ENCODE measurements at regions not wholly inside any gene's neighbourhood (a gene's known extent, or its start where the extent isn't known, plus 50 kb on each side); places are given as distances from the start of the nearest gene placed in this dataset.
"Not testable (repeated sequence)": the region's sequence is repeated elsewhere in the genome, so short reads cannot be mapped to it uniquely, and the experiment has no call there.

DNA sequence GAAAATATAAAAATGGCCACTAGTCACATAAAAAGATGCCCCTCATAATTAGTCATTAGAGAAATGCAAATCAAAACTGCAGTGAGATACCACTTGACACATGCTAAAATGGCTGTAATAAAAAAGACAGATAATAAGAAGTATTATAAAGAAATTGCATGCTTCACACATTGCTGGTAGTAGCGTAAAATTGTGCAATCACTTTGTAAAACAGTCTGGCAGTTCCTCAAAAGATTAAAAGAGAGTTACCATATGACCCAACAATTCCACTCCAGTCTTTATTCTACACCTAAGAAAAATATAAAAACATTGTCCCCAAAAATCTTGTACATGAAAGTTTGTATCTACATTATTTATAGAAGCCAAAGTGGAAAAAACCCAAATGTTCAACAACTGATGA, 170.6 kb upstream of the FIGN start:
- in situ Hi-C loops (cut with HindIII; ENCODE audit: low sequenced_read_pairs): no loop called here

DNA sequence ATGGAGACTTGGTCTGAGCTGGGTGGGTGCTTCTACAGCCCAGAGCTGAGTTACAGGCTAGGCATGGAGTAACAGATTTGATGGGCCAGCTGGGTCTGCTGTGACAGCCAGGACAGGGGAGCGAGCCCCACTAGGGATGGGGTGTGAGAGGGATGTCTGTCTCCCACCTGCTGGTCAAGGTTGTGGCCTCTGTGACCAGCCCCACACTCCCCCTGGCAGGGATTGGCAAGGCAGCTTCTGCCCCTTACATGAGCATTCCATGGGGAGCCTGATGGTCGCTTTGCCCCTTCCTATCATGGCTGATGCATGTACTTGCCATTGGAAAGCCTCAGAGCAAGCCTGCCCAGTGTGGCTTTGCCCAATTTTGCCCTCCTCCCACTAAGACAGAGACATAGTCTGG, 162.0 kb upstream of the FIGN start:
- TF ChIP-seq, protein P1, sequence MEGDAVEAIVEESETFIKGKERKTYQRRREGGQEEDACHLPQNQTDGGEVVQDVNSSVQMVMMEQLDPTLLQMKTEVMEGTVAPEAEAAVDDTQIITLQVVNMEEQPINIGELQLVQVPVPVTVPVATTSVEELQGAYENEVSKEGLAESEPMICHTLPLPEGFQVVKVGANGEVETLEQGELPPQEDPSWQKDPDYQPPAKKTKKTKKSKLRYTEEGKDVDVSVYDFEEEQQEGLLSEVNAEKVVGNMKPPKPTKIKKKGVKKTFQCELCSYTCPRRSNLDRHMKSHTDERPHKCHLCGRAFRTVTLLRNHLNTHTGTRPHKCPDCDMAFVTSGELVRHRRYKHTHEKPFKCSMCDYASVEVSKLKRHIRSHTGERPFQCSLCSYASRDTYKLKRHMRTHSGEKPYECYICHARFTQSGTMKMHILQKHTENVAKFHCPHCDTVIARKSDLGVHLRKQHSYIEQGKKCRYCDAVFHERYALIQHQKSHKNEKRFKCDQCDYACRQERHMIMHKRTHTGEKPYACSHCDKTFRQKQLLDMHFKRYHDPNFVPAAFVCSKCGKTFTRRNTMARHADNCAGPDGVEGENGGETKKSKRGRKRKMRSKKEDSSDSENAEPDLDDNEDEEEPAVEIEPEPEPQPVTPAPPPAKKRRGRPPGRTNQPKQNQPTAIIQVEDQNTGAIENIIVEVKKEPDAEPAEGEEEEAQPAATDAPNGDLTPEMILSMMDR (IDR thresholded peaks at IDR 0.05; ENCODE audit: low read depth, low read length): no peak
- no peak for DNase-seq (ENCODE audit: low read depth, low spot score)
- no peak overlapping the region for H3K4me3 ChIP-seq (ENCODE audit: low read depth, low read length)
- in situ Hi-C loops (cut with HindIII; ENCODE audit: low sequenced_read_pairs): no loop called here

More for the DNA sequence above, 170.6 kb upstream of the FIGN start:
- no peak for DNase-seq (ENCODE audit: low read depth, low spot score)
- H3K4me3 ChIP-seq (ENCODE audit: low read depth, low read length): no peak overlapping the region
- TF ChIP-seq, protein P1 (IDR thresholded peaks at IDR 0.05; ENCODE audit: low read depth, low read length): no peak

DNA sequence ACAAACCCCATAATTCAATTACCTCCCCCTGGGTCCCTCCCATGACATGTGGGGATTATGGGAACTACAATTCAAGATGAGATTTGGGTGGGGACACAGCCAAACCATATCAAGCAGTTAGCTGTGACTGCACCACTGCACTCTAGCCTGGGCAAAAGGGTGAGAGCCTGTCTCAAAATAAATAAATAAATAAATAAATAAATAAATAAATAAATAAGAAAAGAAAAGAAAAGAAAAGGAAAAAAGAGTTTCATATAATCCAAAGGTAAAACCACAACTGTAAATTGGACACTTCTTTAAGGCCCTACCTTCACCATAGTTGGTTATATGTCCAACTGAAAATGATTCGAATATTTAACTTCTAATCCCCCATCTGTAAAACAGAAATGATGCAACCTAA, 157.6 kb upstream of the FIGN start:
- H3K4me3 ChIP-seq (ENCODE audit: low read depth, low read length); in situ Hi-C loops (cut with HindIII; ENCODE audit: low sequenced_read_pairs); DNase-seq (ENCODE audit: low read depth, low spot score): not testable (repeated sequence)

DNA sequence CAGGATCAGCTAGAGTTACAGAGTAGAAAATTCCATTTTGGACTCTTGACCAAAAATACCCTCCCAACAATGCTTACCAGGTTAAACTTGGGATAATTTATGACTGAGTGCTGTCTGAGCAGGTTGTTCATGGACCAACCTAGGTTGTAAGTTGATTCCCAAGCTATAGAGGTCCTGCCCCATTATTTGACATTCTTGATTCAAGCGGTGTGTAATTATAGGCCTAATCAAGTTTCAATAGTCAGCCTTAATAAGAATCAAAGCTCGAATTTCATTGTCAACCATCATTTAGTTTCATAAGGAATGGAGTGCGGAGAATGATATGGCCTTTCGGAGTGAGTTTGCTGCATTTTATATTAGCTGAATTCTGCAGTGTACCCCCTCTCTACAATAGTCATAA, 152.8 kb upstream of the FIGN start:
- TF ChIP-seq, protein P1 (IDR thresholded peaks at IDR 0.05; ENCODE audit: low read depth, low read length): no peak
- in situ Hi-C loops (cut with HindIII; ENCODE audit: low sequenced_read_pairs): no loop called here
- DNase-seq (ENCODE audit: low read depth, low spot score): no peak
- H3K4me3 ChIP-seq (ENCODE audit: low read depth, low read length): no peak overlapping the region

DNA sequence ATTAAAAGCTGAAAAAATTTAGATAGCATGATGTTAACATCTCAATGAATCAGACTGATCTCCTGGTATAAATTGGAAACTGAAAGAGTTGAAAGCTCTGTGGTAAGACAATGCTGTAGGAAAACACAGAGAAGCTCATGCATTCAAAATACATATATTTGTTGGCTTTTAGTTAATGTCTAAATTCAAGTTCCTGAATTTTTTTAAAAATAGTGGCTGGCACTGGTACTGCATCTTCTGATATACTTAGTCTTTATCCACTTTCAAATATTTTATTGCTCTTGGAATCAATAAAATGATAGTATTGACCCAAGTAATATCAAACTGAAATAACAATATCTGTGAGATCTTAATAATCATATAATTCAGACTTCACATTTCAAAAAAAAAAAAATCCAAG, 151.4 kb upstream of the FIGN start:
- TF ChIP-seq, protein P1 (IDR thresholded peaks at IDR 0.05; ENCODE audit: low read depth, low read length): peak; percentile 29
- DNase-seq (ENCODE audit: low read depth, low spot score): no peak
- in situ Hi-C loops (cut with HindIII; ENCODE audit: low sequenced_read_pairs): no loop called here
- H3K4me3 ChIP-seq (ENCODE audit: low read depth, low read length): no peak overlapping the region

DNA sequence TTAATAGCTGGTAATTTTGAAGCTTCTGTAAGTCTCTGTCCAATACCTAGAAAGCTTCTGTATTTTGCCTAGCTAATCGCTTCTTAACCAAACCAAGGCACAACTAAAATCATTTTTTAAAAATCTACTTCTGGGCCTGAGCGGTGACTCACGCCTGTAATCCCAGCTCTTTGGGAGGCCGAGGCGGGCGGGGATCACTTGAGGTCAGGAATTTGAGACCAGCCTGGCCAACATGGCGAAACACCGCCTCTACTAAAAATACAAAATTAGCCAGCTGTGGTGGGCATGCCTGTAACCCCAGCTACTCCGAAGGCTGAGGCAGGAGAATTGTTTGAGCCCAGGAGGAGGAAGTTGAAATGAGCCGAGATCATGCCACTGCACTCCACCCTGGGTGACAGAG, 148.6 kb upstream of the FIGN start:
- no peak overlapping the region for H3K4me3 ChIP-seq (ENCODE audit: low read depth, low read length)
- DNase-seq (ENCODE audit: low read depth, low spot score): no peak
- TF ChIP-seq, protein P1 (IDR thresholded peaks at IDR 0.05; ENCODE audit: low read depth, low read length): no peak
- in situ Hi-C loops (cut with HindIII; ENCODE audit: low sequenced_read_pairs): no loop called here

DNA sequence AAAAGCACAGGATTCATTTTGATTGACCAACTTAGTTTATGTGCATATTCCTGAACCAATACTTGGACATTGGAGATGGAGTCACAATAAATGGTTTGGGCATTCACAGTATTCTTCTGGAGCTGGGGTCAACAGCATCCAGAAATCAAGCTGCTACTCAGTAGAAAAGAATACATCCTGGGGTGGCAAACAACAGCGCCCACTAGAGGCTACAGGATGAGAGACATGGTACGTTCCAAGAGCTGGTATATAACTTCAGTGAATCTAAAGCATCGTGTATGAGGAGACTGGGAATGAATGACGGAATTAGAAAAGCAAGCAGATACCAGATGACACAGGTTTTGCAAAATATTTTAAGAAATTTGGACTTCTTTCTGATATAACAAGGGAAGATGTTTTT, 142.9 kb upstream of the FIGN start:
- TF ChIP-seq, protein P1 (IDR thresholded peaks at IDR 0.05; ENCODE audit: low read depth, low read length): peak; percentile 62
- H3K4me3 ChIP-seq (ENCODE audit: low read depth, low read length): no peak overlapping the region
- in situ Hi-C loops (cut with HindIII; ENCODE audit: low sequenced_read_pairs): no loop called here
- peak; percentile 15 for DNase-seq (ENCODE audit: low read depth, low spot score)
